ENCODE measurements at regions not wholly inside any gene's neighbourhood (a gene's known extent, or its start where the extent isn't known, plus 50 kb on each side); places are given as distances from the start of the nearest gene placed in this dataset.

DNA sequence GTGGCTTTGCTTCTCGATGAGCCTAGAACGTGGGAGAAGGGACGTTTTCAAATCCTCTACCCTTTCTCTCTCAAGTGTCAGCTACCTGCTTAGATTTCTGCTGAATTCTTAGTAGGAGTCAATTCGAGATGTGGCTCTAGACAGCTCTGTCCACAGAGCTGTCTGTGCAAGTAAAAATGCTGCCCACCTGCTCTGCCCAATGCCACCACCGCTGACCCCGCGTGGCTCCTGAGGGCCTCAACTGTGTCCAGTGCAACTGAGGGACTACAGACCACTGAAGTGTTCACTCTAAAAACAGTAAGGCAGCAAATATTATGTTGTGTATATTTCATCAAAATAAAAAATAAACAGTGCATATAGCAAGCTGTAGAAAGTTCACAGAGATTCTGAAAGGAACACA is 266.3 kb downstream of the ZNF516 start:
- Histone ChIP-seq H3K9ac (ENCODE audit: low read depth, low read length) (no peak overlapping the region), H3K9me3 (ENCODE audit: control insufficient read depth, insufficient read depth, low read length) (no peaks in the 10 kb centered on the region), H3K4me3 (ENCODE audit: low read depth, low read length) (no peak overlapping the region), H3K36me3 (ENCODE audit: control insufficient read depth, insufficient read depth, low read length) (no peaks in the 10 kb centered on the region), H3K27me3 (ENCODE audit: control insufficient read depth, insufficient read depth, low read length) (no peaks in the 10 kb centered on the region), H3K4me1 (ENCODE audit: control insufficient read depth, insufficient read depth, low read length) (peaks cover 5% of the 10 kb centered on the region; the same call in 1 of the 2 replicates), H3K27ac (ENCODE audit: low read depth, low read length) (no peak overlapping the region)

DNA sequence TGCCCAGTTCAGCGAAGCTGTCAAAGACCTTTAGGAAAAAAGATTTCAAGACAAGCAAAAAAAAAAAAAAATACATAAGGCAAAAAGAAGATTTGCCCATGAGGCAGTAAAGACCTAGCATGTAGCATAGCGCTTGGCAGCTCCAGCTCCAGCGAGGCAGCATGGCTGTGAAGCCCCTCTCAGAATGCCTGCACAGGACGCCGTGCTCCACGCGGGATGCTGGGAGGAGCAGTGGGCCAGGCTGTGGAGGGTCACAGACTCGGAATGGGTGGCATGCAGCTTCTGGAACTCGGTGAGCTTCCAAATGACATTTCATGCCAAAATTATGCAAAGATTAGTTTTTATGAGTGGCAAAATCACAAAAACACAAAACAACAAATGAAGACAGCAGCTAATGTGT is 267.3 kb downstream of the ZNF516 start:
- no peaks in the 10 kb centered on the region for H3K36me3 ChIP-seq (ENCODE audit: control insufficient read depth, insufficient read depth, low read length)
- H3K27ac ChIP-seq (ENCODE audit: low read depth, low read length) = no peak overlapping the region
- no peak overlapping the region for H3K4me3 ChIP-seq (ENCODE audit: low read depth, low read length)
- H3K9me3 ChIP-seq (ENCODE audit: control insufficient read depth, insufficient read depth, low read length) = no peaks in the 10 kb centered on the region
- no peaks in the 10 kb centered on the region for H3K4me1 ChIP-seq (ENCODE audit: control insufficient read depth, insufficient read depth, low read length)
- H3K27me3 ChIP-seq (ENCODE audit: control insufficient read depth, insufficient read depth, low read length) = no peaks in the 10 kb centered on the region
- no peak overlapping the region for H3K9ac ChIP-seq (ENCODE audit: low read depth, low read length)

DNA sequence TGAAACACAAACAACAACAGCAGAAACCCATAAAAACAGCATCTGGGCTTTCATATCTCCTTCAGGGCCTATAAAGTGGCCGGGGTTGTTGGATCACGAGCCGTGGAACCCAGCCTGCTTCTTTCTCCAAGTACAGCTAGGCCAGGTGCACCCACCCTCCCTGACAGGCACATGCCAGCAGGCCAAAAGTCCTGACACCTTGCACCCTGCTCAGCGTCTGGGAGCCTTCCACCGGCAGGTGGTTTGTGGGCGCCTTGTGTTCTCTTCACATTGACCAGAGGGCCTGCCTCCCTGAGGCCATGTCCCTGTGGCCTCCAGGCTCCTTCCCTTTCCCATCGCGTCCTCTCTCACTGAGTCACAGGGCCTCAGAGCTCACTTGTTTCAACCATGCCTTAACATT is 271.6 kb downstream of the ZNF516 start:
- H3K9me3 ChIP-seq (ENCODE audit: control insufficient read depth, insufficient read depth, low read length) = no peaks in the 10 kb centered on the region
- no peak overlapping the region for H3K4me3 ChIP-seq (ENCODE audit: low read depth, low read length)
- no peaks in the 10 kb centered on the region for H3K4me1 ChIP-seq (ENCODE audit: control insufficient read depth, insufficient read depth, low read length)
- no peaks in the 10 kb centered on the region for H3K36me3 ChIP-seq (ENCODE audit: control insufficient read depth, insufficient read depth, low read length)
- no peak overlapping the region for H3K9ac ChIP-seq (ENCODE audit: low read depth, low read length)
- H3K27me3 ChIP-seq (ENCODE audit: control insufficient read depth, insufficient read depth, low read length) = no peaks in the 10 kb centered on the region
- H3K27ac ChIP-seq (ENCODE audit: low read depth, low read length) = no peak overlapping the region

DNA sequence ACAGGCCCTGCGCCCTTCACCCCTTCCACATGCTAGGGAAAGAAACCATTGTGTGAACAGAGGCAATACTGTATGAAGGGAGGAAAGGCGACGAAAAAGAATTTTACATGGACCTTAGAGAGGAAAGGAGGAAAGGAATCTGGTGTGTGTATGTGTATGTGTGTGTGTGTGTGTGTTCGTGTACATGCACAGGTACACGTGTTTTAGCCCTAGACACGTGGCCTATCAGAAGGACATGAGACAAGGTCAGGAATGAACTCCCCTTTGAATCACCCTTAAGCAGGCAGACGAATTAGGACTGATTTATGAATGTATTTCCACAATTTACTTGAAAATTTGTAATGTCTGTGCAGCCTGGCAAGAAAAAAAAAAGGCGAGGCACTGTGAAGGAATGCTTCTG is 276.0 kb downstream of the ZNF516 start:
- Histone ChIP-seq H3K9me3 (ENCODE audit: control insufficient read depth, insufficient read depth, low read length) (no peaks in the 10 kb centered on the region), H3K4me3 (ENCODE audit: low read depth, low read length) (no peak overlapping the region), H3K36me3 (ENCODE audit: control insufficient read depth, insufficient read depth, low read length) (no peaks in the 10 kb centered on the region), H3K4me1 (ENCODE audit: control insufficient read depth, insufficient read depth, low read length) (0 out of 2 replicates have a peak, but pooled peaks cover 3% of the 10 kb centered on the region), H3K9ac (ENCODE audit: low read depth, low read length) (no peak overlapping the region), H3K27me3 (ENCODE audit: control insufficient read depth, insufficient read depth, low read length) (no peaks in the 10 kb centered on the region), H3K27ac (ENCODE audit: low read depth, low read length) (no peak overlapping the region)

DNA sequence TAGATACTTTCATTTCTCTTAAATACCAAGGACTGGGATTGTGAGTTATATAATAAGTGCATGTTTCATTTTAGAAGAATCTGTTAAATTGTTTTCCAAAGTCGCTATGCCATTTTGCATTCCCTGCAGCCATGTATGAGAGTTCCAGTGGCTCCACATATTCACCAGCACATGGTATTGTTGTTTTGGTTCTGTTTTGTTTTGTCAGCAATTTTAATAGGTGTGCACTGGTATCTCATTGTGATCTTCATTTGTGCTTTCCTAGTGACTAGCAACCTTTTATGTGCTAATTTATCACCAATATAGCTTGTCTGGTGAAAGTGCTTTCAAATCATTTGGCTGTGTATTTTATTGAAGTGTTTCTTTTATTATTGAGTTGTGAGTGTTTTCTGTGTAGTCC is 278.9 kb downstream of the ZNF516 start:
- no peak overlapping the region for H3K27ac ChIP-seq (ENCODE audit: low read depth, low read length)
- no peaks in the 10 kb centered on the region for H3K9me3 ChIP-seq (ENCODE audit: control insufficient read depth, insufficient read depth, low read length)
- H3K36me3 ChIP-seq (ENCODE audit: control insufficient read depth, insufficient read depth, low read length) = no peaks in the 10 kb centered on the region
- 0 out of 2 replicates have a peak, but pooled peaks cover 11% of the 10 kb centered on the region for H3K4me1 ChIP-seq (ENCODE audit: control insufficient read depth, insufficient read depth, low read length)
- H3K9ac ChIP-seq (ENCODE audit: low read depth, low read length) = no peak overlapping the region
- H3K4me3 ChIP-seq (ENCODE audit: low read depth, low read length) = no peak overlapping the region
- H3K27me3 ChIP-seq (ENCODE audit: control insufficient read depth, insufficient read depth, low read length) = no peaks in the 10 kb centered on the region

DNA sequence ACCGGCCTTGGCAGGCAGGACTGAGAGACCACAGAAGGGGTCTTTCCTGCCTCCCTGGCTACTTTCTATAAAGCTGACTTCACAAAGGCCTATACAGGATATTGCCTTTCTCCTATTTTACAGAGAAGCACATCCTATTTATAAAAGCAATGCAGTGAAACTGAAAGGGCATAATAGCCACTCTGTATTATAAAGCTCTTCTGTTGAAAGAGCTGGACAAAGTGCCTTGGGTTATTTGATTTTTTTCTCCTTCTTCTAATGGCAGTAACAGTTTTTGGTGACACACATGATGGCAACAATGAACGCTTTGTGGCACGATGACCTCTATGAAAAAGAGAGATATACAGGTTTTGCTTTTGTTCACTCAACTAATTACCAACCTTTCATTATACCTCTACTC is 281.1 kb downstream of the ZNF516 start:
- no peak overlapping the region for H3K9ac ChIP-seq (ENCODE audit: low read depth, low read length)
- H3K4me3 ChIP-seq (ENCODE audit: low read depth, low read length) = no peak overlapping the region
- H3K27ac ChIP-seq (ENCODE audit: low read depth, low read length) = no peak overlapping the region
- H3K4me1 ChIP-seq (ENCODE audit: control insufficient read depth, insufficient read depth, low read length) = peaks cover 16% of the 10 kb centered on the region; the same call in 1 of the 2 replicates
- H3K36me3 ChIP-seq (ENCODE audit: control insufficient read depth, insufficient read depth, low read length) = no peaks in the 10 kb centered on the region
- no peaks in the 10 kb centered on the region for H3K27me3 ChIP-seq (ENCODE audit: control insufficient read depth, insufficient read depth, low read length)
- H3K9me3 ChIP-seq (ENCODE audit: control insufficient read depth, insufficient read depth, low read length) = no peaks in the 10 kb centered on the region

DNA sequence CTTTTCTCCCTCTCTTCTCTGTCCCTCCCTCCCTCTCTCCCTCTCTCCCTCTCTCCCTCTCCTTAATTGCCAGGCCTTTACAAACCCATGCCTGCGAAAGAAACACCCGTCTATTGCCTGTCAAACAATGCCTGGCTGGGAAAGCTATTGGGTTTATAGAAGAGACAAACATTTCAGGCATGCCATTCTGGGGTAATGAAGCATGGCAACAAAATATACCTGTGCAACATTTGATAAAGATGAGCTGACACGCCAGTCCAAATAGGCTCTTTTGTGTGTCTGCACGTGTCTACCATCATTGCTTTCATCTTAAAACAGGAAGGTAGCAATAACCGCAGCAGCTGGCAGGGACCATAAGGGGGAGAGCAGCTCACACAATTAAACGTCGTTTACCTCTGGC is 282.1 kb downstream of the ZNF516 start:
- H3K4me3 ChIP-seq (ENCODE audit: low read depth, low read length) = no peak overlapping the region
- no peaks in the 10 kb centered on the region for H3K27me3 ChIP-seq (ENCODE audit: control insufficient read depth, insufficient read depth, low read length)
- H3K9me3 ChIP-seq (ENCODE audit: control insufficient read depth, insufficient read depth, low read length) = no peaks in the 10 kb centered on the region
- H3K9ac ChIP-seq (ENCODE audit: low read depth, low read length) = no peak overlapping the region
- H3K27ac ChIP-seq (ENCODE audit: low read depth, low read length) = no peak overlapping the region
- no peaks in the 10 kb centered on the region for H3K36me3 ChIP-seq (ENCODE audit: control insufficient read depth, insufficient read depth, low read length)
- H3K4me1 ChIP-seq (ENCODE audit: control insufficient read depth, insufficient read depth, low read length) = peaks cover 20% of the 10 kb centered on the region; the same call in 1 of the 2 replicates

DNA sequence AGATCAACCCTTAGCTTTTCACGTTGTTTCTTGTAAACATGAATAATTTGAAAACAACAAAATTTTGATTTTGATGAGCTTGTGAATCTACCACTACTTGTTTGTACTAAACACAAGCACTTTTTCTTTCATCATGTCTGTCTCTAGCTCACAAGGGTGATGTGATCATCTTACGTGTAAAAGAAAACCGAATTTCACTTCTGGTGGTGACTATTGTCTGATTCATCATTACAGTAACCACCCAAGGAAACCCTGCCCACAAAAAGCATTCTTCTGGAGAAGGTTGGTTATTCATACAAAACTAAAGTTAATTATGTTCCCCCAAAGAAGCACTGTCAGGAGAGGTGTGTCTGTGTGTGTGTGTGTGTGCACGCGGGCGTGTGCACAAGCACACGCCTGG is 285.4 kb downstream of the ZNF516 start:
- Histone ChIP-seq H3K9me3 (ENCODE audit: control insufficient read depth, insufficient read depth, low read length) (no peaks in the 10 kb centered on the region), H3K4me1 (ENCODE audit: control insufficient read depth, insufficient read depth, low read length) (peaks cover 20% of the 10 kb centered on the region; the same call in 1 of the 2 replicates), H3K27me3 (ENCODE audit: control insufficient read depth, insufficient read depth, low read length) (no peaks in the 10 kb centered on the region), H3K4me3 (ENCODE audit: low read depth, low read length) (no peak overlapping the region), H3K36me3 (ENCODE audit: control insufficient read depth, insufficient read depth, low read length) (no peaks in the 10 kb centered on the region), H3K9ac (ENCODE audit: low read depth, low read length) (no peak overlapping the region), H3K27ac (ENCODE audit: low read depth, low read length) (no peak overlapping the region)

DNA sequence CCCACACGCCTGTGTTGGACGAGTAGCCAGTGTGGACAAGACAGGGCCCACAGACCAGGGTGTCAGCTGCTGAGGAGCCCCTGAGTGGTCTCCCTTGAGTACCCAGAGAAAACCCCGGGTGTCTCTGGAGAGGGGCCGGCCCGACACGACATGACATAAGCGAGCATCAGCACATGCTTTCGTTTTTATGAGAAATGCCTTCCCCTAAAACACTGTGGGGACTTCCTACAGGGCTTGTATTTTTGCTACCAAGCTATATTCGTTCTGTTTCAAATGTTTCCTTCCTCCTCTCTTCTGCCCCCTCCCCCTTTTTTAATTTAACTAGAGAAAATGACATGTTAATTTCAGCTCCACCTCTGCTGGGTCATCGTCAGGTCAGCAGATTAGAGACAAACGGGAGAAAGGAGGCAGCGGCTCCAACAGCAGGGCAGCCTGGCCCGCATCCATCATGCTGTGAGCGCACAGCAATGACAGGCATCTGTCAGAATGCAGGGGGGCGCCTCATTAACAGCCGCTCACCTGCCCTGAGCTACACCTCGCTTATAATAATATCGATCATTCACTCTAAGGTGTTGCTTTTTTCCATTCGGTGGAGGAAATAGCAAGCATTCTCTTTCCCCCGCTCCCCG is 286.2 kb downstream of the ZNF516 start:
- Histone ChIP-seq H3K27ac (ENCODE audit: low read depth, low read length) (no peak overlapping the region), H3K4me1 (ENCODE audit: control insufficient read depth, insufficient read depth, low read length) (peaks cover 20% of the 10 kb centered on the region; the same call in 1 of the 2 replicates), H3K36me3 (ENCODE audit: control insufficient read depth, insufficient read depth, low read length) (no peaks in the 10 kb centered on the region), H3K9ac (ENCODE audit: low read depth, low read length) (no peak overlapping the region), H3K9me3 (ENCODE audit: control insufficient read depth, insufficient read depth, low read length) (no peaks in the 10 kb centered on the region), H3K27me3 (ENCODE audit: control insufficient read depth, insufficient read depth, low read length) (no peaks in the 10 kb centered on the region), H3K4me3 (ENCODE audit: low read depth, low read length) (no peak overlapping the region)

DNA sequence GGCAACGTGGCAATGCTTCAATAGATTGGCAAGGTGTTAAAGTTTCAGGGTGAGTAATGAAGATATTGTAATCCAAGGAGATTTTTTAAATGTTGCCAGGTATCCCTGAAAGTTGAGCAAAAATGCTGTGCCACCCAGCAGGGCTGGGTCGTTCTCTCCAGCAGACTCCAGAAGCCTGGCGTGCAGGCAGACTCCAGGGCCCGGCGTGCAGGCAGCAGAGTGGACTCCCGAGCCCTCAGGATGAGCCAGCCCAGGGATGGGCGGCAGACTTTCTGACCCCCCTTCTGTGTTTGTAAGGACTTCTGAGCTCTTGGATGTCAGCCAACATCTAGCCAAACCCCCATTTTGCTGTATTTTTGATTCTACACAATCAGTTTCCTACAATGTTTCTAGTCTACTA is 289.1 kb downstream of the ZNF516 start:
- no peak overlapping the region for H3K4me3 ChIP-seq (ENCODE audit: low read depth, low read length)
- H3K4me1 ChIP-seq (ENCODE audit: control insufficient read depth, insufficient read depth, low read length) = peaks cover 12% of the 10 kb centered on the region; the same call in 1 of the 2 replicates
- no peak overlapping the region for H3K27ac ChIP-seq (ENCODE audit: low read depth, low read length)
- no peaks in the 10 kb centered on the region for H3K36me3 ChIP-seq (ENCODE audit: control insufficient read depth, insufficient read depth, low read length)
- no peaks in the 10 kb centered on the region; the same call in 1 of the 2 replicates for H3K9me3 ChIP-seq (ENCODE audit: control insufficient read depth, insufficient read depth, low read length)
- H3K9ac ChIP-seq (ENCODE audit: low read depth, low read length) = no peak overlapping the region
- no peaks in the 10 kb centered on the region for H3K27me3 ChIP-seq (ENCODE audit: control insufficient read depth, insufficient read depth, low read length)

DNA sequence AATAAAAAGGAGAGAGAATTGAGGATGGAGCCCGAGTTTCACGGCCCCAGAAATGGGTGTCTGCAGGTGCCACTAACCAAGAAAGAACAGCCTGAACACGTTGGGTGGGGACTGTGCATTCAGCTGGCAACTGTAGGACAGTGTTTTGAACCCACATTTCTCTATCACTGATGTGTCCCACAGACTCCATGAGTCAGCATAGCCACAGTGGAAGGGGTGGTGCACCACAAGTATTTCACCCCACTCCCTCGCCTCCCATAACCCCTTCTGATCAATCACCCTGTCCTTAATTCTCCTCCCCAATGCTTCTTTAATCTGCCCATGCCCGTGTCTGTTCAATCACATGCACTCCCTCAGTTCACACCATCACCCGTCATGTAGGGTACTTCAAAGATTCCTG is 291.5 kb downstream of the ZNF516 start:
- Histone ChIP-seq H3K27me3 (ENCODE audit: control insufficient read depth, insufficient read depth, low read length) (no peaks in the 10 kb centered on the region), H3K36me3 (ENCODE audit: control insufficient read depth, insufficient read depth, low read length) (no peaks in the 10 kb centered on the region), H3K9me3 (ENCODE audit: control insufficient read depth, insufficient read depth, low read length) (peaks cover 4% of the 10 kb centered on the region), H3K4me3 (ENCODE audit: low read depth, low read length) (no peak overlapping the region), H3K4me1 (ENCODE audit: control insufficient read depth, insufficient read depth, low read length) (0 out of 2 replicates have a peak, but pooled peaks cover 2% of the 10 kb centered on the region), H3K27ac (ENCODE audit: low read depth, low read length) (no peak overlapping the region), H3K9ac (ENCODE audit: low read depth, low read length) (no peak overlapping the region)
